Caco-2 (cell line): ENCODE measurements at regions not wholly inside any gene's neighbourhood (a gene's known extent, or its start where the extent isn't known, plus 50 kb on each side); places are given as distances from the start of the nearest gene placed in this dataset.

ENCODE experiments used
- BruUV-seq: library from RNA; stranded (reverse); fragments of 400-500 nt; replicated peaks from 2 replicates; lab custom pipeline; 2021; lab: Mats Ljungman, UMichigan
- CTCF ChIA-PET: fragments of 300-600 bp; sonication (Branson Sonifier 250); formaldehyde crosslinking; loops from one replicate; lab custom pipeline; 2022; ENCODE audit warnings: antibody characterized with exemption; lab: Charles Lee
- POLR2A ChIA-PET: fragments of 300-600 bp; sonication (Branson Sonifier 250); formaldehyde crosslinking; loops from one replicate; lab custom pipeline; 2022; ENCODE audit warnings: antibody characterized with exemption; lab: Charles Lee
- DNase-seq, 2 experiments: peaks; one replicate each; pipeline versions ENCODE4 v3.0.0 to v3.0.0-alpha.2; 2020 to 2022
- H3K27me3 ChIP-seq: replicated peaks from 2 replicates; pipeline ENCODE4 v1.6.0; 2011; ENCODE audit warnings: low read length; ENCODE audit not compliant: control insufficient read depth, insufficient read depth
- H3K36me3 ChIP-seq: 2 replicates; pipeline ENCODE4 v1.5.1; 2011; ENCODE audit warnings: low read length; ENCODE audit not compliant: control insufficient read depth, insufficient read depth
- H3K4me1 ChIP-seq: fragments of 250-450 bp; sonication (Bioruptor Pico); 2 replicates; pipeline ENCODE4 v1.5.1; 2020; ENCODE audit warnings: mild to moderate bottlenecking
- H3K4me3 ChIP-seq: 2 replicates; pipeline ENCODE4 v1.5.1; 2011; ENCODE audit warnings: low read depth, mild to moderate bottlenecking, control low read depth, low read length
- H3K9me3 ChIP-seq: fragments of 250-450 bp; sonication (Bioruptor Pico); 2 replicates; pipeline ENCODE4 v1.5.1; 2020; ENCODE audit warnings: mild to moderate bottlenecking, moderate library complexity
- H3K27ac Mint-ChIP-seq: one replicate; pipeline ENCODE4 v1.8.0; 2022; ENCODE audit warnings: mixed read lengths; ENCODE audit not compliant: unreplicated experiment
- H3K27me3 Mint-ChIP-seq: one replicate; pipeline ENCODE4 v1.8.0; 2022; ENCODE audit warnings: mixed read lengths; ENCODE audit not compliant: insufficient read depth, unreplicated experiment
- H3K36me3 Mint-ChIP-seq: one replicate; pipeline ENCODE4 v1.8.0; 2022; ENCODE audit warnings: mild to moderate bottlenecking, mixed read lengths; ENCODE audit not compliant: insufficient read depth, unreplicated experiment
- H3K4me1 Mint-ChIP-seq: one replicate; pipeline ENCODE4 v1.8.0; 2022; ENCODE audit warnings: low read depth, mixed read lengths; ENCODE audit not compliant: unreplicated experiment
- H3K4me3 Mint-ChIP-seq: one replicate; pipeline ENCODE4 v1.8.0; 2022; ENCODE audit warnings: mild to moderate bottlenecking, moderate library complexity, mixed read lengths; ENCODE audit not compliant: unreplicated experiment
- H3K9me3 Mint-ChIP-seq: one replicate; pipeline ENCODE4 v1.8.0; 2022; ENCODE audit warnings: mixed read lengths; ENCODE audit not compliant: unreplicated experiment
- CTCF ChIP-seq, 2 experiments: fragments of 200-600 bp in 1 of 2; IDR thresholded peaks; 1 replicate in 1 of 2; 2 replicates in 1 of 2; pipeline versions ENCODE4 v1.5.1 to v1.8.0; 2011 to 2022; ENCODE audit warnings: antibody characterized with exemption in 1 of 2, control low read depth in 1 of 2, inconsistent platforms in 1 of 2, low read depth in 1 of 2, low read length in 1 of 2, mild to moderate bottlenecking in 1 of 2, moderate library complexity in 1 of 2; ENCODE audit not compliant: insufficient read depth in 1 of 2, severe bottlenecking in 1 of 2, unreplicated experiment in 1 of 2
- intact Hi-C: fragments of 100-400 bp; cut with micrococcal nuclease; formaldehyde crosslinking; loops from one replicate; pipeline ENCODE4 v1.10.0; 2022; ENCODE audit not compliant: unreplicated experiment

GRCh38 chr9:79286992-79287707 is 284.6 kb upstream of the TLE4 start:
- Mint-ChIP-seq H3K4me3 (no peak overlapping the region), H3K4me1 (no peaks in the 10 kb centered on the region), H3K36me3 (no peaks in the 10 kb centered on the region), H3K27ac (no peak overlapping the region), H3K27me3 (no peaks in the 10 kb centered on the region), H3K9me3 (no peaks in the 10 kb centered on the region)
- Histone ChIP-seq H3K4me1 (no peaks in the 10 kb centered on the region), H3K9me3 (no peaks in the 10 kb centered on the region), H3K36me3 (no peaks in the 10 kb centered on the region), H3K27me3 (no peaks in the 10 kb centered on the region), H3K4me3 (no peak overlapping the region)
- TF ChIP-seq CTCF (IDR thresholded peaks at IDR 0.05; ENCODE audit: insufficient read depth in 1 of 2, low read depth in 1 of 2, low read length in 1 of 2, severe bottlenecking in 1 of 2, unreplicated experiment in 1 of 2), result no peak
- intact Hi-C loops, result no loop called here
- CTCF ChIA-PET, result no interaction called here
- BruUV-seq, result no TSS peak
- DNase-seq, result no peak
- POLR2A ChIA-PET, result no interaction called here

GRCh38 chr9:79287708-79288290 is 284.0 kb upstream of the TLE4 start:
- no TSS peak for BruUV-seq
- intact Hi-C loops, result no loop called here
- no peaks in the 10 kb centered on the region for H3K9me3 Mint-ChIP-seq

GRCh38 chr9:79289856-79290255 is 281.9 kb upstream of the TLE4 start:
- DNase-seq, result no peak
- Histone ChIP-seq H3K4me3 (no peak overlapping the region), H3K9me3 (no peaks in the 10 kb centered on the region), H3K4me1 (no peaks in the 10 kb centered on the region), H3K27me3 (no peaks in the 10 kb centered on the region), H3K36me3 (no peaks in the 10 kb centered on the region)
- Mint-ChIP-seq H3K27me3 (peaks cover 2% of the 10 kb centered on the region), H3K27ac (no peak overlapping the region), H3K4me1 (no peaks in the 10 kb centered on the region), H3K36me3 (no peaks in the 10 kb centered on the region), H3K9me3 (no peaks in the 10 kb centered on the region), H3K4me3 (no peak overlapping the region)
- ChIA-PET CTCF (no interaction called here), POLR2A (no interaction called here)
- BruUV-seq, result no TSS peak
- intact Hi-C loops, result no loop called here
- no peak for TF ChIP-seq CTCF (IDR thresholded peaks at IDR 0.05; ENCODE audit: insufficient read depth in 1 of 2, low read depth in 1 of 2, low read length in 1 of 2, severe bottlenecking in 1 of 2, unreplicated experiment in 1 of 2)

More at GRCh38 chr9:79287708-79288290, 284.0 kb upstream of the TLE4 start:
- no peak for DNase-seq
- H3K4me3 ChIP-seq, result no peak overlapping the region
- no peaks in the 10 kb centered on the region for H3K4me1 ChIP-seq
- ChIA-PET POLR2A (no interaction called here), CTCF (no interaction called here)
- Mint-ChIP-seq H3K4me3 (no peak overlapping the region), H3K27ac (no peak overlapping the region), H3K27me3 (peaks cover 2% of the 10 kb centered on the region), H3K36me3 (no peaks in the 10 kb centered on the region), H3K4me1 (no peaks in the 10 kb centered on the region)
- H3K36me3 ChIP-seq, result no peaks in the 10 kb centered on the region
- no peaks in the 10 kb centered on the region for H3K27me3 ChIP-seq
- no peaks in the 10 kb centered on the region for H3K9me3 ChIP-seq
- no peak for TF ChIP-seq CTCF (IDR thresholded peaks at IDR 0.05; ENCODE audit: insufficient read depth in 1 of 2, low read depth in 1 of 2, low read length in 1 of 2, severe bottlenecking in 1 of 2, unreplicated experiment in 1 of 2)
